ENCODE measurements at regions not wholly inside any gene's neighbourhood (a gene's known extent, or its start where the extent isn't known, plus 50 kb on each side); places are given as distances from the start of the nearest gene placed in this dataset.

DNA sequence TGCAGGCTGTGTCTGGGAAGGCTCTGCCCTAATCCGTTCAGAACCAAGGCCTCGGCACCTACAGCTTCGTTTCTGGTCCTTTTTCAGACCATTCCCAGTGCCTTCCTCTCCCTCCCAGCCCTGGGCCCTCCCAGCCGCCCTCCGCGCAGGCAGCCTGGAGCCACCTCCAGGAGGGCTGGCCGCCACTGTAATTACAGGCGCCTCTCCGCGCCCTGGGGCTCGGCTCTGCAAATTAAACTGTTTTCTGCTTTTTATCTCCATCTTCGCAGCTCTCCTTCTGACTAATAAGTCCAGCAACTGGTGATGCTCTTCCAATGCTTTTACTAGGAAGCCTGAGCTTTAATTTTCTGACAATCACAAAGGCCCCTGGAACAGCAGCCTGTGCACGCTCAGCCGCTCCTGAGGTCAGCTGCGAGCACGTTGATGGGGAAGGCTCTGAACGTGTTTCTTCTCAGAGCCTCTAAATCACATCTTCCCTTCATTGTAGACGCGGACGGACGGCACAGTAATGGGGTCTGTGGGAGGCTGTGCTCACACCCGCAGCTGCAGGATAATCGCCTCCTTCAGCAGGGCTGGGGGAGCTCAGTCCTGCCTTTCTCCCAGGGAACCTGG, 194.6 kb downstream of the DLL1 start:
- TF ChIP-seq CTCF (IDR thresholded peaks at IDR 0.05; ENCODE audit: low read depth, low read length, poor library complexity, severe bottlenecking) (no peak), EZH2phosphoT487 (IDR thresholded peaks at IDR 0.05; ENCODE audit: borderline replicate concordance, low read length) (no peak)
